HEK293 (cell line): ENCODE measurements at regions not wholly inside any gene's neighbourhood (a gene's known extent, or its start where the extent isn't known, plus 50 kb on each side); places are given as distances from the start of the nearest gene placed in this dataset.
"Not testable (repeated sequence)": the region's sequence is repeated elsewhere in the genome, so short reads cannot be mapped to it uniquely, and the experiment has no call there.

ENCODE experiments used
- CTCF ChIA-PET: fragments of 350-600 bp; formaldehyde crosslinking; extraction: SDS; loops from one replicate; lab custom pipeline; 2021; ENCODE audit warnings: antibody characterized with exemption; lab: Yijun Ruan, JAX
- POLR2A ChIA-PET: fragments of 300-600 bp; formaldehyde crosslinking; extraction: SDS; loops from one replicate; lab custom pipeline; 2020; ENCODE audit warnings: antibody characterized with exemption, inconsistent platforms; lab: Yijun Ruan, JAX
- H3K27ac ChIP-seq: fragments of 200-500 bp; sonication (Bioruptor generic); 2 replicates; pipeline ENCODE4 v1.5.1; 2014; ENCODE audit warnings: low read depth, low read length, control low read depth, inconsistent platforms; ENCODE audit errors: extremely low read depth
- H3K36me3 ChIP-seq, 2 experiments: fragments of 200-500 bp in 1 of 2; sonication (Bioruptor generic) in 1 of 2; 1 replicate in 1 of 2; 2 replicates in 1 of 2; pipeline ENCODE4 v1.5.1; 2014 to 2017; ENCODE audit warnings: inconsistent platforms in 2 of 2, low read length in 2 of 2; ENCODE audit not compliant: control insufficient read depth in 2 of 2, insufficient read depth in 1 of 2
- H3K4me1 ChIP-seq: fragments of 200-500 bp; sonication (Bioruptor generic); 2 replicates; pipeline ENCODE4 v1.5.1; 2014; ENCODE audit warnings: mild to moderate bottlenecking, low read length, inconsistent platforms; ENCODE audit not compliant: control insufficient read depth, insufficient read depth
- H3K4me3 ChIP-seq: 2 replicates; pipeline ENCODE4 v1.5.1; 2011; ENCODE audit warnings: low read depth, mild to moderate bottlenecking, control low read depth, low read length, moderate library complexity
- H3K9me3 ChIP-seq: fragments of 200-500 bp; sonication (Bioruptor generic); 2 replicates; pipeline ENCODE4 v1.5.1; 2014; ENCODE audit warnings: low read depth, low read length, inconsistent platforms; ENCODE audit not compliant: control insufficient read depth, insufficient read depth
- IKZF3 ChIP-seq: fragments of 450-650 bp; IDR thresholded peaks from 2 replicates; pipeline ENCODE4 v1.5.0; 2018; ENCODE audit warnings: missing biosample characterization, mild to moderate bottlenecking, missing genetic modification characterization, moderate library complexity
- REST ChIP-seq: fragments of 450-650 bp; formaldehyde crosslinking; IDR thresholded peaks from 2 replicates; pipeline ENCODE4 v1.5.1; 2016; ENCODE audit warnings: missing biosample characterization, missing genetic modification characterization
- SP2 ChIP-seq: fragments of 450-650 bp; formaldehyde crosslinking; IDR thresholded peaks from 2 replicates; pipeline ENCODE4 v1.5.1; 2016; ENCODE audit warnings: missing biosample characterization, missing genetic modification characterization
- YY1 ChIP-seq: fragments of 450-650 bp; formaldehyde crosslinking; IDR thresholded peaks from 2 replicates; pipeline ENCODE4 v1.5.1; 2018; ENCODE audit warnings: missing biosample characterization, missing genetic modification characterization
- YY2 ChIP-seq: fragments of 450-650 bp; formaldehyde crosslinking; IDR thresholded peaks from 2 replicates; pipeline ENCODE4 v1.5.1; 2016; ENCODE audit warnings: missing biosample characterization, missing genetic modification characterization
- ZBTB1 ChIP-seq: fragments of 450-650 bp; formaldehyde crosslinking; IDR thresholded peaks from 2 replicates; pipeline ENCODE4 v1.5.1; 2016; ENCODE audit warnings: missing biosample characterization, missing genetic modification characterization
- ZBTB21 ChIP-seq: fragments of 450-650 bp; formaldehyde crosslinking; IDR thresholded peaks from 2 replicates; pipeline ENCODE4 v1.5.1; 2017; ENCODE audit warnings: missing biosample characterization, missing genetic modification characterization
- ZBTB8A ChIP-seq: fragments of 450-650 bp; formaldehyde crosslinking; IDR thresholded peaks from 2 replicates; pipeline ENCODE4 v1.5.1; 2016; ENCODE audit warnings: missing biosample characterization, missing genetic modification characterization
- ZNF148 ChIP-seq: fragments of 450-650 bp; formaldehyde crosslinking; IDR thresholded peaks from 2 replicates; pipeline ENCODE4 v1.5.0; 2017; ENCODE audit warnings: missing biosample characterization, missing genetic modification characterization, borderline replicate concordance
- ZNF23 ChIP-seq: fragments of 450-650 bp; formaldehyde crosslinking; IDR thresholded peaks from 2 replicates; pipeline ENCODE4 v1.5.1; 2016; ENCODE audit warnings: missing biosample characterization, missing genetic modification characterization, borderline replicate concordance
- ZNF302 ChIP-seq: fragments of 450-650 bp; formaldehyde crosslinking; IDR thresholded peaks from 2 replicates; pipeline ENCODE4 v1.5.1; 2016; ENCODE audit warnings: missing biosample characterization, missing genetic modification characterization, low read depth
- ZNF473 ChIP-seq: fragments of 450-650 bp; formaldehyde crosslinking; IDR thresholded peaks from 2 replicates; pipeline ENCODE4 v1.5.1; 2017; ENCODE audit warnings: missing biosample characterization, missing genetic modification characterization
- ZNF596 ChIP-seq: fragments of 450-650 bp; IDR thresholded peaks from 2 replicates; pipeline ENCODE4 v1.5.0; 2018; ENCODE audit warnings: missing biosample characterization, mild to moderate bottlenecking, missing genetic modification characterization, moderate library complexity
- ZNF843 ChIP-seq: fragments of 450-650 bp; formaldehyde crosslinking; IDR thresholded peaks from 2 replicates; pipeline ENCODE4 v1.5.1; 2016; ENCODE audit warnings: missing biosample characterization, missing genetic modification characterization
- TF ChIP-seq, protein P1 (sequence below): fragments of 450-650 bp; formaldehyde crosslinking; IDR thresholded peaks from 2 replicates; pipeline ENCODE4 v1.5.1; 2016; ENCODE audit warnings: missing biosample characterization, missing genetic modification characterization
- TF ChIP-seq, protein P2 (sequence below): fragments of 450-650 bp; formaldehyde crosslinking; IDR thresholded peaks from 2 replicates; pipeline ENCODE4 v1.5.1; 2017; ENCODE audit warnings: missing biosample characterization, missing genetic modification characterization

GRCh38 chr1:217133092-217133491 lies 409.9 kb upstream of the ESRRG start:
- H3K4me3 ChIP-seq = no peak overlapping the region
- no peaks in the 10 kb centered on the region for H3K36me3 ChIP-seq
- no peaks in the 10 kb centered on the region for H3K9me3 ChIP-seq
- TF ChIP-seq ZNF23 (tag by site-specific recombination) (no peak), ZNF596 (no peak), YY2 (tag by site-specific recombination) (no peak), ZBTB8A (tag by site-specific recombination) (no peak), ZBTB21 (tag by site-specific recombination) (no peak), IKZF3 (tag by site-specific recombination) (no peak), YY1 (tag by site-specific recombination) (no peak), ZNF843 (tag by site-specific recombination) (no peak), ZBTB1 (tag by site-specific recombination) (no peak), ZNF302 (no peak), ZNF473 (tag by site-specific recombination) (no peak), SP2 (tag by site-specific recombination) (no peak), ZNF148 (tag by site-specific recombination) (no peak), REST (no peak)
- TF ChIP-seq, protein P1, sequence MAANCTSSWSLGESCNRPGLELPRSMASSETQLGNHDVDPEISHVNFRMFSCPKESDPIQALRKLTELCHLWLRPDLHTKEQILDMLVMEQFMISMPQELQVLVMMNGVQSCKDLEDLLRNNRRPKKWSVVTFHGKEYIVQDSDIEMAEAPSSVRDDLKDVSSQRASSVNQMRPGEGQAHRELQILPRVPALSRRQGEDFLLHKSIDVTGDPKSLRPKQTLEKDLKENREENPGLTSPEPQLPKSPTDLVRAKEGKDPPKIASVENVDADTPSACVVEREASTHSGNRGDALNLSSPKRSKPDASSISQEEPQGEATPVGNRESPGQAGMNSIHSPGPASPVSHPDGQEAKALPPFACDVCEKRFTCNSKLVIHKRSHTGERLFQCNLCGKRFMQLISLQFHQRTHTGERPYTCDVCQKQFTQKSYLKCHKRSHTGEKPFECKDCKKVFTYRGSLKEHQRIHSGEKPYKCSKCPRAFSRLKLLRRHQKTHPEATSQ = no peak
- TF ChIP-seq, protein P2, sequence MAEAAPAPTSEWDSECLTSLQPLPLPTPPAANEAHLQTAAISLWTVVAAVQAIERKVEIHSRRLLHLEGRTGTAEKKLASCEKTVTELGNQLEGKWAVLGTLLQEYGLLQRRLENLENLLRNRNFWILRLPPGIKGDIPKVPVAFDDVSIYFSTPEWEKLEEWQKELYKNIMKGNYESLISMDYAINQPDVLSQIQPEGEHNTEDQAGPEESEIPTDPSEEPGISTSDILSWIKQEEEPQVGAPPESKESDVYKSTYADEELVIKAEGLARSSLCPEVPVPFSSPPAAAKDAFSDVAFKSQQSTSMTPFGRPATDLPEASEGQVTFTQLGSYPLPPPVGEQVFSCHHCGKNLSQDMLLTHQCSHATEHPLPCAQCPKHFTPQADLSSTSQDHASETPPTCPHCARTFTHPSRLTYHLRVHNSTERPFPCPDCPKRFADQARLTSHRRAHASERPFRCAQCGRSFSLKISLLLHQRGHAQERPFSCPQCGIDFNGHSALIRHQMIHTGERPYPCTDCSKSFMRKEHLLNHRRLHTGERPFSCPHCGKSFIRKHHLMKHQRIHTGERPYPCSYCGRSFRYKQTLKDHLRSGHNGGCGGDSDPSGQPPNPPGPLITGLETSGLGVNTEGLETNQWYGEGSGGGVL = no peak
- TF ChIP-seq, all 188 proteins: peak for 0
- no peaks in the 10 kb centered on the region for H3K4me1 ChIP-seq
- ChIA-PET CTCF (interaction anchor here (0.5 kb wide), 1 partner anchor 16 kb away, joined by 3 read pairs; no protein-coding TSS in a partner anchor), POLR2A (no interaction called here)
- no peak overlapping the region for H3K27ac ChIP-seq

- not testable (repeated sequence) for H3K27ac ChIP-seq
These were observed 400.1 kb upstream of the ESRRG start for GRCh38 chr1:217123340-217123739.

More at GRCh38 chr1:217123340-217123739, 400.1 kb upstream of the ESRRG start:
- H3K4me3 ChIP-seq, H3K36me3 ChIP-seq, H3K4me1 ChIP-seq, POLR2A ChIA-PET, CTCF ChIA-PET, H3K9me3 ChIP-seq: not testable (repeated sequence)
